HG03139 (cell line): ENCODE measurements at regions not wholly inside any gene's neighbourhood (a gene's known extent, or its start where the extent isn't known, plus 50 kb on each side); places are given as distances from the start of the nearest gene placed in this dataset.

Experiments used
- ATAC-seq: cut with Tn5 transposase; IDR thresholded peaks from one replicate; pipeline ENCODE4 v1.9.1; 2021; ENCODE audit not compliant: unreplicated experiment

- ATAC-seq = no peak
Observed at GRCh38 chr12:4108803-4109345, 164.7 kb upstream of the CCND2 start.

GRCh38 chr12:4107911-4108697 is 165.5 kb upstream of the CCND2 start:
- no peak for ATAC-seq

DNA sequence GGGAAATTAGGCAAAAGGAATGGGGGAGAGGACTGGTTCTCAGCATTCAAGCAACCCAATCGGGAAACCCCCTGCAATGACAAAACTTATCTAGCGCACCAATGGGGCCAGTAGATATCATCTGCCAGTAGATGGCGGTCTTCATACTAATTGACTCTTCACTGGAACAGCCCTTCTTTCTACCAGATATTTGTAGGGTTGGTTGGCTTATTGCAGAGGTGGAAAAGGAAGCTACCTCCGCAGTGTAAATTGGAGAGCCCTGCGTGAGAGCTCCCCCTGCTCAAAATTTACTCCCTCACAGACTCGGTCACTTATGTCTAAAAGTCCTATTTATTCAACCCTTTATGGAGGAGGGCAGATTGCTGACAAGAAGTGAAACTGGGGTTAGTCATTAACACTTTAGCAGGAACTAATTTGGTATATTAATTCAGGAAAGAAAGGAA is 166.1 kb upstream of the CCND2 start:
- ATAC-seq = peak; percentile 75

GRCh38 chr12:4106621-4107020 is 166.9 kb upstream of the CCND2 start:
- no peak for ATAC-seq

- no peak for ATAC-seq
Observed at GRCh38 chr12:4104722-4105244, 168.8 kb upstream of the CCND2 start.

GRCh38 chr12:4099276-4099675 is 174.3 kb upstream of the CCND2 start:
- ATAC-seq = no peak

- ATAC-seq = no peak
Observed at GRCh38 chr12:4091016-4091743, 182.4 kb upstream of the CCND2 start.

- ATAC-seq = no peak
Observed at GRCh38 chr12:4089956-4090355, 183.6 kb upstream of the CCND2 start.

- ATAC-seq = no peak
Observed at GRCh38 chr12:4089121-4089606, 184.4 kb upstream of the CCND2 start.

DNA sequence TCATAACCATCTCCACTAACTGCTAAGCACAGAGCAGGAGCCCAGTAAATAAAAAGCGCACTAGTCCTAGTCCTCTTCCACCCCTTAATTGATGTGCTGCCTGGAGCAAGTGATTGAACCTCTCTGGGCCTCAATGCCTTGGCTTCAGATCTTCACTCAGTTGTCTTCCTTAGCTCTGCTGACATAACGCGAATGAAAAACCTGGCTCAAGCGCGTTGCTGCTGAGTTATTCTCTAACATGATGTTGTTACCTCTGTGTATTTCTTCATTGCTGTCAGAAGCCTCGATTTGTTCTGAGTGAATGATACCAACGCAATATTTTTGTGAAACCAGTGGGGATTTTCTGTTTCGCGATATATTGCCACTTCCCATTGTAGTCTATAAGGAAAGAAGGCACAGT is 185.1 kb upstream of the CCND2 start:
- ATAC-seq = no peak

DNA sequence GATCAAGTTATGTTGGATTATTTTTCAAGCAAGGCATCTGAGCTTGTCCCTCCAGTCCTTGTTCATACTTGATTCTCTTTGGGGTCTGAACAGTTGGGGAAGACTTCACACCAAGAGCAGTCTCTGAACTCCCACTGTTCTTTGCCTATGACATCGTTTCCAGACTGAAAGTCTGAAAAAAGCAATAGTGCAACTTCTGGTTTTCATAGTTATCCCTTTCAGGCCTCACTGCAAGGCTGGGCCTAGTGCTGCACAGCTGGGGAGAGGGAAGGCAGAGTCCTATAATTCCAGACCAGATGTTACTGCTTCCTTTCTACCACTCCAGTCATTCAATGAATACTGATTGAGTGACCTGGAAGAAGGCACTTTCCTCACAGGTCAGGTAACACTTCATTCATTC is 187.1 kb upstream of the CCND2 start:
- ATAC-seq = no peak

DNA sequence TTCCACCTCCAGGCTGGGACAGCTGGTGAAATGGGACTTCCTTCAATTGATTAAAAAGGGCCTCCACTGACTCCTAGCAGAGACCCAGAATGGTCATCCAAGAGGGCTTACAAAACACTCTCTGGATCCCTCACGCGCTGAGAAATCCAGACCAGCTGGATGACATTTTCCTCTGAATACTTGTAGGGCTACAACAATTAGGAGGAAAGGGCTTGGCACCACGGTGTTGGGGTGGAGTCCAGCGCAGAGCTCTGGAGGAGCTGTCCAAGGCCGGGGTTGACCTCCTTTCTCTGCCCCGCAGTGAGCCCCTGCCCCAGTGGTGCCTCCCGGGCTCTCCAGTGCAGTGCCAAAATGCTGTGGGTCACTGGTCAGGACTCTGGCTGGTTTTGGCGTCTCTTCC is 189.0 kb upstream of the CCND2 start:
- ATAC-seq = no peak

GRCh38 chr12:4082809-4083403 is 190.7 kb upstream of the CCND2 start:
- ATAC-seq = no peak

GRCh38 chr12:4080213-4080612 is 193.3 kb upstream of the CCND2 start:
- ATAC-seq = no peak

GRCh38 chr12:4074129-4074528 is 199.4 kb upstream of the CCND2 start:
- ATAC-seq = no peak

GRCh38 chr12:4069670-4070010 is 196.4 kb upstream of the PARP11 start:
- no peak for ATAC-seq

GRCh38 chr12:4068981-4069669 is 195.9 kb upstream of the PARP11 start:
- no peak for ATAC-seq

- ATAC-seq = no peak
Observed at GRCh38 chr12:4064008-4064407, 190.8 kb upstream of the PARP11 start.

DNA sequence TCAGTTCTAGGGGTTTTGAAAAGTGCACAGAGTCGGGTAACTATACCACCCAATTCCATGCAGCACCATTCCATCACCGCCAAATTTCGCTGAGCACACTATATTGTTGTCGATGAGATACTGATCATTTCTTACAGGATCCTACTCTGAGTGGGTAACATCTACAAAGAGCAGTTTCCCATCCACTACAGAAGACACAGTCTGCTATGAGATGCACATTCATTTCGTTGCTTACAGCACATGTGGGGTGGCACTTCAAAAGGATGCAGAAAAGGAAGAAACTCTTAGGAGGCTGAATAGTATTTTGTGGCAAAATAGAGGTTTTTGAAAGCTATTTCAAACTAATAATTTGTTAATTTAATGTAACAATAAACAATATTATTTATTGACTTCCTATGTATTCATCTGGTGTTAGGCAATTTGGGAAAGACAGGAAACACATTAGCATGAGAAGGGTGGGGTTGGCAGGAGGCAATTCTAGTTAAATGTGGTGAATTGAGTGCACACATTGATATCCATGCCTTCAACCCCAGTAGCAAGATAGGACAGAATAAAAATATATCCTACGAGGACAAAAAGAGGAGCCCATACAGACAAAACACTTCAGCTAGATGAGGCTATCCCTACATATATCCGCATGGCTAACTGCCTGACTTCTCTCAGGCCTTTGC is 186.8 kb upstream of the PARP11 start:
- ATAC-seq = no peak
